ENCODE measurements at regions not wholly inside any gene's neighbourhood (a gene's known extent, or its start where the extent isn't known, plus 50 kb on each side); places are given as distances from the start of the nearest gene placed in this dataset.

DNA sequence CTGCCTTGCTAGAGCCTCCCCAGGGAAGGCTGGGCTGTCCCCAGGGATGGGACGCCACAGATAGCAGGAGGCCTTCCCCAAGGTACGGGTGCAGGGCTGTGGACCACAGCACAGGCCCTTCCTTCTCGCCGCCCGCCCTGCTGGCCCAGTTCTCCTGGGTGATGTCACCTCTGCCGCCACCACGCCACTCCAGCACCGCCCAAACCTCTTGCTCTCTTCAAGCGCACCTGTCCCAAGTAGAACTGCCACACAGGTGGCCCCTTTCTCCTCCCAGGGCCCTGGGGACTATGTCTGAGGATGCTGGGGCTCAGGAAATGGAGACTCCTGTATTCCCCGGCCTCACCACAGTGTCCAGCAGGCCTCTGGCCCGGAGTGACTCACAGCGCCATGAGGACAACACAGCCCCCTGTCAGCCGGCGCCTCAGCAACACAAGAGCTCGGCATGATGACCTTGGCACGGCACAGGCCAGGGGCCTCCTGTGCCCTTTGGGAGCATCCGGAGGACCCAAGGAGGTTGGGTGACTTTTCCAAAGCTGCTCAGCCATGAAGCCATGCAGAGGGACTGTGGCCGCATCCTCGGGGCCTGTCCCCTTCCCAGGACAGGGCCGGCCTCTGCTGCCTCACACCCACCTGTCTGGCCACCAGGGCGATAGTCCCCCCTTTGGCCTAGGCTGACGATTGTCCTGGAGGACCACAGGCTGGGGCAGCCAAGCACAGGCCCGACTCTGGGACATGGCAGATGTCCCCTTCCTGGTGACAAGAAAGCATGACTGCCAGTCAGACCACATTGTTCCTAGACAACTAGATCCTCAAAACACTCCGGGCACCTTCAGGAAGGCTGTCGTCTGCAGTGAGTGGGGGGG, 1023.5 kb downstream of the BRD1 start:
- TF ChIP-seq, protein P1, sequence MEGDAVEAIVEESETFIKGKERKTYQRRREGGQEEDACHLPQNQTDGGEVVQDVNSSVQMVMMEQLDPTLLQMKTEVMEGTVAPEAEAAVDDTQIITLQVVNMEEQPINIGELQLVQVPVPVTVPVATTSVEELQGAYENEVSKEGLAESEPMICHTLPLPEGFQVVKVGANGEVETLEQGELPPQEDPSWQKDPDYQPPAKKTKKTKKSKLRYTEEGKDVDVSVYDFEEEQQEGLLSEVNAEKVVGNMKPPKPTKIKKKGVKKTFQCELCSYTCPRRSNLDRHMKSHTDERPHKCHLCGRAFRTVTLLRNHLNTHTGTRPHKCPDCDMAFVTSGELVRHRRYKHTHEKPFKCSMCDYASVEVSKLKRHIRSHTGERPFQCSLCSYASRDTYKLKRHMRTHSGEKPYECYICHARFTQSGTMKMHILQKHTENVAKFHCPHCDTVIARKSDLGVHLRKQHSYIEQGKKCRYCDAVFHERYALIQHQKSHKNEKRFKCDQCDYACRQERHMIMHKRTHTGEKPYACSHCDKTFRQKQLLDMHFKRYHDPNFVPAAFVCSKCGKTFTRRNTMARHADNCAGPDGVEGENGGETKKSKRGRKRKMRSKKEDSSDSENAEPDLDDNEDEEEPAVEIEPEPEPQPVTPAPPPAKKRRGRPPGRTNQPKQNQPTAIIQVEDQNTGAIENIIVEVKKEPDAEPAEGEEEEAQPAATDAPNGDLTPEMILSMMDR (IDR thresholded peaks at IDR 0.05; ENCODE audit: low read depth, low read length, missing control alignments) = no peak
- DNase-seq (ENCODE audit: low read depth) = no peak
- no peak overlapping the region for H3K4me3 ChIP-seq (ENCODE audit: low read depth, low read length)

DNA sequence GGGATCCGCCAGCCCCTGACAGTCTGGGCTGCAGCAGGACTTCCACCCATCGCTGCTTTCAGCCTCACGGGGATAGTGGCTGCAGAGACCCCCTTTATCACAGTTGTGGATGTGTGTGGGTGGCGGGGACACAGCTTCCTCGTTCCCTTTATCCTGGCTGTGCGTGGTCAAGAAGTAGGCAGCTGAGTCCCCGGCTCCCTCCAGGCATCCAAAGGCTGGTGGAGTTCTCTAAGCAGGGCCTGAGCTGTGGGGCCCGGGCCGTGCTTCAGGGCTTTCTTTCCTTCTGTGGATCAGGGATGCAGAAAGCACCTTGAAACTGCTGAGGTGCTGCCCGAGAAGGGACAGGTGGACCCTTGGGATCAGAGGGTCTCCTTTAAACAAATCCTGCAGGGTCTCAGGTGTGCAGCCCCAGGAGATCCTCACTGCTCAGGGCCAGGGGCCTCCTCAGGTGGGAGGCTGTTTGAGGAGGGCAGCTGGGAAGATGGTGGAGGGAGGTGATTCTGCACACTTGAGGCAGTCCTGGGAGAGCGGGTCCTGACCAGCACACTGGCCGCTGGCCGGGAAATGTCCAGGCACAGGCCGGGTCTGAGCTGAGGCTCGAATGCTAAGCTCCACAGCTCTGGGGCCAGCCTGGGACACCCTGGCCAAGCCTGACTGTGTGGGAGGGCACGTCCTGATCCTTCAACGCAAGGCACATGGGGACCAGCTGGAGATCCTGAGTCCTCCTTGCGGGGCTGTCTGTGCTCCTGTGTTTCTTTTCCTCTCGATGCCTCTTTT, 1024.3 kb downstream of the BRD1 start:
- no peak for DNase-seq (ENCODE audit: low read depth)
- TF ChIP-seq, protein P1 (IDR thresholded peaks at IDR 0.05; ENCODE audit: low read depth, low read length, missing control alignments) = no peak
- no peak overlapping the region for H3K4me3 ChIP-seq (ENCODE audit: low read depth, low read length)

DNA sequence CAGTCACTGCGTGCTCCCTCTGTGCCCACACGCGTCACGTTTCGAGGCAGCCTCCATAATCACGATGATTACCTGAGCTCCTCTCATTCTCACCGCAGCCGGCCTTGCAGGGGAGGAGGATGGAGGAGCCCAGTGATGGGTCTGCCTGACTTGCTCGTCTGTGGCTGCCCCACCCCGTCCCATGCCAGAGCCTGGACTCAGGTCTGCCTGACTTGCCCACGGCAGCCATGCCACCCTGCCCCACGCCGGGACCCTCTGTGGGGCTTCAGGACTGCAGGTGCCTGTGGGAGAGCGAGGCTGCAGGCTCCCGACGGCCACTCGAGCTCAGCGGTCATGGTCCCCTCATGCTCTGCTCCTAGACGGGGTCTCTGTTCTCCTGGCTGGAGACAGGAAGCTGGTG, 1025.1 kb downstream of the BRD1 start:
- no peak overlapping the region for H3K4me3 ChIP-seq (ENCODE audit: low read depth, low read length)
- TF ChIP-seq, protein P1 (IDR thresholded peaks at IDR 0.05; ENCODE audit: low read depth, low read length, missing control alignments) = no peak
- no peak for DNase-seq (ENCODE audit: low read depth)

DNA sequence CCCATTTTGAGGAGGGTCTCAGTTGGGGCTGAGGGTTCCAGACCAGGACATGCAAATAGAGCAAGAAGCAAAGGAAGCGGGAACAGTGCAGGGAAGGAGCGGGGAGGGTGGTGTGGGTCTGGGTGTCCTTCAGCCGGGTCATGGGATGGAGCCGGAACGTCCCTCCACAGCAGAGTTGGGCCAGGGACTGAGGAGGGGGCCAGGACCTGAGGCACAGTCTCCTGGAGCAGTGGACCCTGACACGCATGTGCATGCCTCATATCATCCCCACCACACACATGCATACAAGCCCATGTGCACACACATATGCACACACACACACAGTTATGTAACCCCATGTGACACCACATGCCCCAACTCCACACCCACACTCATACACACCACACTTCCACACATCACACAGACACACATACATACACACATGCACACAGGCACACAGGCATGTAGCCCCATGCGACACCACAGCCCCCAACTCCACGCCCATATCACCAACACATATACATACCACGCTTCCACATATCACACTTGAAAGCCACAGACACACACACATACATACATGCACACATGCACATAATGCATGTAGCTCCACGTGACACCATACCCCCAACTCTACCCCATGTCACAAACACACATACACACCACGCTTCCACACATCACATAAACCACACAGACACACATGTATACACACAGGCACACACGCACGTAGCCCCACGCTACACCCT, 1026.6 kb downstream of the BRD1 start:
- TF ChIP-seq, protein P1 (IDR thresholded peaks at IDR 0.05; ENCODE audit: low read depth, low read length, missing control alignments) = no peak
- no peak for DNase-seq (ENCODE audit: low read depth)
- no peak overlapping the region for H3K4me3 ChIP-seq (ENCODE audit: low read depth, low read length)

DNA sequence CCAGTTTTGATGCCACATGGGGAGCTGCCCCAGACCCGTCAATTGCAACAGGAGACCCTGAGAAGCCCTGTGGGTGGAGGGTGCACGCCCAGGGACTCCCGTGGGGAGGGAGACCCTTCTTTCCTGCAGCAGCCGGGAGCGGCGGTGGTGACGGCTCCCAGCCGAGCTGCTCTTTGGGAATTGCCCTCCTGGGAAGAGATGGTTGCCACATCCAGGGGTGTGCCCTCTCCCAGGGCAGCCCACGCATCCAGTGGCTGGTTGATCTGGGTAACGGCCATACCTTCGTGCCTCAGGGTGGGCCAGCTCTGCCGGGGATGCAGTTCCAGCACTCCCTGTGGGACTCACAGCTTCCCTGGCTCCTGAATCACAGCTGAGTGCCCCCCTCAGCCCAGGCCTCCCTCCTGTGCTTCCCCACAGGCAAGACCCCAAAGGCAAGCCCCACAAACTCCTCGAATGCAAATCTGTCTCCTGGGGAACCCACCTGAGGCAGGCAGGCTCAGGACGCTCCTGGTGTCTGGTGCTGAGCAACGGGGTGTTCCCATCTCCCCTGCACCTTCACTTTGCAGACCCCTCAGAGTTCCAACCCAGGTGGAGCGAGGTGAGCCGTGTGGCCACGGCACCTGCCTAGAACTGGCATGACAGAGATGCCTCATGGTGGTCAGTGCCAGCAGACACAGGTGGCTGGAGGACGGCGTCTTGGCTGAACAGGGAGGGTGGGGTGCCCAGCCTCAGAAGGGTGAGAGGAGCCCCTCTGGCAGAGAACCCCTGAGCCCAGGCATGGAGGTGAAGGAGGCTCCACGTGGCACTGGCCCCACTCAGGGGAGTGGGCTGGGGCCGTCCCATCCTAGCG, 1027.4 kb downstream of the BRD1 start:
- no peak overlapping the region for H3K4me3 ChIP-seq (ENCODE audit: low read depth, low read length)
- TF ChIP-seq, protein P1 (IDR thresholded peaks at IDR 0.05; ENCODE audit: low read depth, low read length, missing control alignments) = no peak
- no peak for DNase-seq (ENCODE audit: low read depth)
